ENCODE measurements at regions not wholly inside any gene's neighbourhood (a gene's known extent, or its start where the extent isn't known, plus 50 kb on each side); places are given as distances from the start of the nearest gene placed in this dataset.

DNA sequence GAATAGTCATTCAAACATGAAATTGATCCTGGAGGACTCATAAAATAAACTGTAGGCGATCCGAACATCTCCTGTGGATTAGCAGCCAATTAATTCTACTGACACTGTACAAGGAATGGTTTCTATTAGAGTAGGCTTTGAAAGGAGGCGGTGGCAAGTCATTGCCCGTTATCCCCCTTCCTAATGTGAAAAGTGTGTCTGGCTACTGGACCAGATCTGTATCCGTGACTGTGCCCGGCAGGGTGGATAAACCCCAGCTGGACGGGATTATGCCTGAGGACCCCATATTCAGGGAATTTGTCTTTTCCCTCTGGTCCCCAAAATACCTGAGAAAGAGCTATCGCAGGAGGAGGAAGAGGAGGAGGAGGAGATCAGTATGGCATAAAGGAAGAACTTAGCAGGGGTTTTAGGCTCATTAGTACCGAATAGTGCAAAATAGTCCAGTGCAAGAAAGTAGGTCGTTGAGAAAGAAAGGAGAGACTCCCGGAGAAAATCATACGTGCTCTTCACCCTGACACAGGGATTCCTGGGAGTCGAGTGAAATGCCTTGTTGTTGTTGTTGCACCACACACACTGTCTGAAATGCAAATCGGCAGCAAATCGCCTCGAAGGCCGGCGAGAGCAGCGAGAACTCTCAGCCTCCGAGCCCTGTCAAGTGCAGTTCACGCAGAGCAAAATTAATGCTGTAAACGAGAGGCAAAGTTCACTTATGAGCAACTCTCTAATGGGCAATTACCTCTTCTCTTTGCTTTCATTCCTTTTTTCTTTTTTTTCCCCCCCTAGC lies 178.9 kb upstream of the ARID1B start:
- no peak overlapping the region for H3K4me3 ChIP-seq (ENCODE audit: low read depth, low read length)
- no peak for TF ChIP-seq CTCF (IDR thresholded peaks at IDR 0.05; ENCODE audit: borderline replicate concordance, insufficient read depth, low read depth, low read length)

- no peak for TF ChIP-seq CTCF (IDR thresholded peaks at IDR 0.05; ENCODE audit: borderline replicate concordance, insufficient read depth, low read depth, low read length)
- no peak overlapping the region for H3K4me3 ChIP-seq (ENCODE audit: low read depth, low read length)
Observed at GRCh38 chr6:156597095-156597494, 180.1 kb upstream of the ARID1B start.

- TF ChIP-seq CTCF (IDR thresholded peaks at IDR 0.05; ENCODE audit: borderline replicate concordance, insufficient read depth, low read depth, low read length): no peak
Observed at GRCh38 chr6:156595476-156595875, 181.7 kb upstream of the ARID1B start.

DNA sequence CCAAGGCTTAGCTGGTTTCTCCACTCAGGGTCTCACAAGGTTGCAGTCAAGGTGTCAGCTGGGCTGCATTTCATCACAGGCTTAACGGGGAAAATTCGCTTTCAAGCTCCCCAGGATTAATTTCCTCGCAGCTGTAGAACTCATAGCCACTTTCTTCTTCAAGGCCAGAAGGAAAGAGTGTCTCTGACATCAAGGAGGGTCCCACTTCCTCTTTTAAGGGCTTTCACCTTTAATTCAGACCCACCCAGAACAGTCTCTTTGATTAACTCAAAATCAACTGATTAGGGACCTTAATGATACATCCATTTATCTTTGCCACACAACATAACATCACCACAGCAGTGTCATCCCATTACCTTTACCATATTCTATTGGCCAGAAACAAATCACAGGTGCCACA lies 183.3 kb upstream of the ARID1B start:
- no peak for TF ChIP-seq CTCF (IDR thresholded peaks at IDR 0.05; ENCODE audit: borderline replicate concordance, insufficient read depth, low read depth, low read length)

More at GRCh38 chr6:156595476-156595875, 181.7 kb upstream of the ARID1B start:
- H3K4me3 ChIP-seq (ENCODE audit: low read depth, low read length): no peak overlapping the region

GRCh38 chr6:156593127-156593526 lies 184.1 kb upstream of the ARID1B start:
- H3K4me3 ChIP-seq (ENCODE audit: low read depth, low read length): no peak overlapping the region
- no peak for TF ChIP-seq CTCF (IDR thresholded peaks at IDR 0.05; ENCODE audit: borderline replicate concordance, insufficient read depth, low read depth, low read length)

More for the DNA sequence above, 183.3 kb upstream of the ARID1B start:
- H3K4me3 ChIP-seq (ENCODE audit: low read depth, low read length): no peak overlapping the region

DNA sequence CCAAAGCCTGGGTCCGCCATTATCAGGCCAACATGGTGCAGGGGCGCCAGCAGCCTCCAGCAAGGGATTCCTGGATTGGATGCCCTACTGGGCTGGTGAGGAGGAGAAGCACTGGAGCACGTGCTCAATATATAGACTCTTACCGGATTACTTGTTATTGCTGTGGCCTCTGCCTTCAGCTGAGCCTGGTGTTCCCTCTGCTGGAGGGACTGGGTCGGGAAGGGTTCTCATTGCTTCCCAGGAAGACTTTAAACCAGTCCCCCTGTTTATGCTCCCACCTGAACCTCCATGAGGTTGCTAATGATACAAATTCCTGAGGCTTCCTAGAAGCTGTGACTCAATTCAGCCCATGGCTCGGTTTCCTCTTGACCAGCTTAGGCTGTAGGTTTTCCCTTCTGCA lies 186.7 kb upstream of the ARID1B start:
- H3K4me3 ChIP-seq (ENCODE audit: low read depth, low read length): no peak overlapping the region
- no peak for TF ChIP-seq CTCF (IDR thresholded peaks at IDR 0.05; ENCODE audit: borderline replicate concordance, insufficient read depth, low read depth, low read length)

DNA sequence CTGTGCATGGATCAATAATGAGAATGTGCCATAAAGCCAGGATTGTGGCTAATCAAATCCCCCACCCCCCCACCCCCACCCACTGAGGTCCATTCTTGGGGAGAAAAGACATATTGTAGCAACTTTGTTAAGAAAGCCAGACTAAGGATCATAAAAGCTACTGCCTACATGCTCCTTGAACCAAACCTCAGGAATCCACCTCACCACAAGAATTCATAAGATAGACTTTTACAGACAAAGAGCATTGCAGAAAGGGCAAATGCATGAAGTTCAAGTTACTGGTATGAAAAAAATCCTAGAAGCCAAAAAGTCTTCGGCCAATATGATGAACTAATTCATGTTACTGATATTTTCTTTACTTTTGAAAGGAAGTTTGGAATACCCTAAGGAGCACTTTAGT lies 187.9 kb upstream of the ARID1B start:
- no peak for TF ChIP-seq CTCF (IDR thresholded peaks at IDR 0.05; ENCODE audit: borderline replicate concordance, insufficient read depth, low read depth, low read length)
- H3K4me3 ChIP-seq (ENCODE audit: low read depth, low read length): no peak overlapping the region
